Heart left ventricle (tissue), 13 donors: ENCODE measurements at regions not wholly inside any gene's neighbourhood (a gene's known extent, or its start where the extent isn't known, plus 50 kb on each side); places are given as distances from the start of the nearest gene placed in this dataset.

Source experiments
- CTCF ChIP-seq, 12 donors: fragments of 200-600 bp; sonication (generic) in 4 of 12; IDR thresholded peaks; one replicate each; pipeline versions ENCODE4 v1.5.0 to v1.8.0; 2018 to 2022; ENCODE audit warnings: antibody characterized with exemption in 12 of 12, mild to moderate bottlenecking in 5 of 12
- POLR2A ChIP-seq, 2 donors: fragments of 450-650 bp; IDR thresholded peaks; one replicate each; pipeline ENCODE4 v1.6.1; 2017; ENCODE audit warnings: antibody characterized with exemption in 2 of 2, mild to moderate bottlenecking in 2 of 2, moderate library complexity in 2 of 2
- donor health status: ischemic (EF 13 %, LVEDD 7.1; RV severe dilation, severe dysfunction).
- donor health status: DM: no; HTN: yes; CAD: no.
- donor health status: DM: no; HTN: no; CAD: no.
- donor health status: ischemic (EF 25% LVEDD 6.9; RV normal size, moderate dysfunction).
- donor health status: ischemic (EF 25% LVEDD 5.7; RV mildly dilated, moderate dysfunction).
- donor health status: ischemic (EF 35%, LVEDD 5.7; RV mildly dilated, moderate dysfunction).
- donor health status: nonischemic (EF 11% LVEDD 7.7; RV severe dilation, severe dysfunction).
- donor health status: DM: yes; HTN: yes; CAD: no.
- donor health status: PGD.
- donor health status: ischemic (EF 29% LVEDD 5.4; RV normal size, mild dysfunction).
- donor health status: nonischemic (EF 23%, LVEDD 6.1; RV moderate dilation, normal function).

GRCh38 chr1:58966917-58967740 lies 183.3 kb upstream of the JUN start:
- no peak for TF ChIP-seq CTCF (IDR thresholded peaks at IDR 0.05)
- TF ChIP-seq POLR2A (IDR thresholded peaks at IDR 0.05) = no peak
